Astrocyte (in vitro differentiated cells and primary cell): ENCODE measurements at regions not wholly inside any gene's neighbourhood (a gene's known extent, or its start where the extent isn't known, plus 50 kb on each side); places are given as distances from the start of the nearest gene placed in this dataset.

Experiments
- DNase-seq: peaks from one replicate; pipeline ENCODE4 v3.0.0-alpha.2; 2010; ENCODE audit warnings: low read depth
- FAIRE-seq: peaks from 2 replicates; lab custom pipeline; 2011; peaks lifted over from hg19 to GRCh38; lab: Jason Lieb, UNC
- H2AFZ ChIP-seq: 2 replicates; pipeline ENCODE4 v1.6.0; 2012; ENCODE audit warnings: low read depth, low read length, inconsistent platforms
- H3K27ac ChIP-seq: 2 replicates; pipeline ENCODE4 v1.5.1; 2011; ENCODE audit warnings: low read depth, low read length, inconsistent platforms
- H3K27me3 ChIP-seq: 2 replicates; pipeline ENCODE4 v1.6.0; 2011; ENCODE audit warnings: low read length, inconsistent platforms; ENCODE audit not compliant: insufficient read depth
- H3K36me3 ChIP-seq: 2 replicates; pipeline ENCODE4 v1.5.1; 2011; ENCODE audit warnings: low read length, inconsistent platforms; ENCODE audit not compliant: insufficient read depth
- H3K4me1 ChIP-seq: 2 replicates; pipeline ENCODE4 v1.5.1; 2011; ENCODE audit warnings: low read length, inconsistent platforms; ENCODE audit not compliant: insufficient read depth
- H3K4me2 ChIP-seq: 2 replicates; pipeline ENCODE4 v1.6.0; 2012; ENCODE audit warnings: low read length, inconsistent platforms
- H3K4me3 ChIP-seq: 2 replicates; pipeline ENCODE4 v1.5.1; 2011; ENCODE audit warnings: low read depth, mild to moderate bottlenecking, low read length, inconsistent platforms; ENCODE audit not compliant: insufficient read depth
- H3K79me2 ChIP-seq: 2 replicates; pipeline ENCODE4 v1.6.0; 2012; ENCODE audit warnings: mild to moderate bottlenecking, low read length, inconsistent platforms; ENCODE audit not compliant: insufficient read depth
- H3K9ac ChIP-seq: 2 replicates; pipeline ENCODE4 v1.6.0; 2012; ENCODE audit warnings: mild to moderate bottlenecking, low read length, inconsistent platforms
- H3K9me3 ChIP-seq: 2 replicates; pipeline ENCODE4 v1.5.1; 2012; ENCODE audit warnings: low read depth, mild to moderate bottlenecking, low read length, inconsistent platforms; ENCODE audit not compliant: insufficient read depth
- H4K20me1 ChIP-seq: 2 replicates; pipeline ENCODE4 v1.6.0; 2012; ENCODE audit warnings: low read length, inconsistent platforms; ENCODE audit not compliant: insufficient read depth
- H3K27ac Mint-ChIP-seq: one replicate; pipeline ENCODE4 v1.8.0; 2021; ENCODE audit warnings: mild to moderate bottlenecking, mixed read lengths; ENCODE audit not compliant: unreplicated experiment
- H3K27me3 Mint-ChIP-seq: one replicate; pipeline ENCODE4 v1.8.0; 2021; ENCODE audit warnings: low read depth, mixed read lengths; ENCODE audit not compliant: unreplicated experiment
- H3K36me3 Mint-ChIP-seq: one replicate; pipeline ENCODE4 v1.8.0; 2021; ENCODE audit warnings: low read depth, mixed read lengths; ENCODE audit not compliant: unreplicated experiment
- H3K4me1 Mint-ChIP-seq: one replicate; pipeline ENCODE4 v1.8.0; 2021; ENCODE audit warnings: low read depth, mixed read lengths; ENCODE audit not compliant: unreplicated experiment
- H3K4me3 Mint-ChIP-seq: one replicate; pipeline ENCODE4 v1.8.0; 2021; ENCODE audit warnings: mild to moderate bottlenecking, moderate library complexity, mixed read lengths; ENCODE audit not compliant: unreplicated experiment
- H3K9me3 Mint-ChIP-seq: one replicate; pipeline ENCODE4 v1.8.0; 2021; ENCODE audit warnings: mild to moderate bottlenecking, mixed read lengths; ENCODE audit not compliant: unreplicated experiment
- EZH2 ChIP-seq: IDR thresholded peaks from 2 replicates; pipeline ENCODE4 v1.6.1; 2012; ENCODE audit warnings: mild to moderate bottlenecking, low read length, inconsistent platforms; ENCODE audit not compliant: insufficient read depth
- TF ChIP-seq, protein P1 (sequence below): IDR thresholded peaks from 2 replicates; pipeline ENCODE4 v1.5.1; 2011; ENCODE audit warnings: low read depth, mild to moderate bottlenecking, inconsistent platforms, low read length, moderate library complexity; ENCODE audit not compliant: insufficient read depth

DNA sequence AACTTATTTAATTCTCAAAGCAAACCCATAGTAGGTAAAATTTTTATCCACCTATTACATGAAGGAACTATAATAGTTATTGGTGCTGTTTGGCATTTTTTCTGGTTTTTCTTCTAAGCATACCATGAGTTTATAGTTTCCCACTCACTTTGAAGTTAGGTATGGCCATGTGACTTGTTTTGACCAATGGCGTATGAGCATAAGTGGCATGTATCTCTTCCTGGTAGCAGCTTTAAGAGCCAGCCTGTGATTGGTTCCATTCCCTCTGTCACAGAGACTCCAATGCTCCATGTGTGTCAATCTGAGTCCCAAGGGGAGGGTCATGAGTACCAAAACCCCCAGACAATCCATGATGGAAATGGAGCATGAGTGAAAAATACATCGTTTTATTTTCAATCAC, 282.9 kb upstream of the N4BP1 start:
- peaks cover 26% of the 10 kb centered on the region for H3K27me3 Mint-ChIP-seq
- no peak overlapping the region for H3K4me3 Mint-ChIP-seq
- FAIRE-seq (no peak), DNase-seq (no peak)
- no peak overlapping the region for H2AFZ ChIP-seq
- TF ChIP-seq EZH2, result no peak
- TF ChIP-seq, protein P1, sequence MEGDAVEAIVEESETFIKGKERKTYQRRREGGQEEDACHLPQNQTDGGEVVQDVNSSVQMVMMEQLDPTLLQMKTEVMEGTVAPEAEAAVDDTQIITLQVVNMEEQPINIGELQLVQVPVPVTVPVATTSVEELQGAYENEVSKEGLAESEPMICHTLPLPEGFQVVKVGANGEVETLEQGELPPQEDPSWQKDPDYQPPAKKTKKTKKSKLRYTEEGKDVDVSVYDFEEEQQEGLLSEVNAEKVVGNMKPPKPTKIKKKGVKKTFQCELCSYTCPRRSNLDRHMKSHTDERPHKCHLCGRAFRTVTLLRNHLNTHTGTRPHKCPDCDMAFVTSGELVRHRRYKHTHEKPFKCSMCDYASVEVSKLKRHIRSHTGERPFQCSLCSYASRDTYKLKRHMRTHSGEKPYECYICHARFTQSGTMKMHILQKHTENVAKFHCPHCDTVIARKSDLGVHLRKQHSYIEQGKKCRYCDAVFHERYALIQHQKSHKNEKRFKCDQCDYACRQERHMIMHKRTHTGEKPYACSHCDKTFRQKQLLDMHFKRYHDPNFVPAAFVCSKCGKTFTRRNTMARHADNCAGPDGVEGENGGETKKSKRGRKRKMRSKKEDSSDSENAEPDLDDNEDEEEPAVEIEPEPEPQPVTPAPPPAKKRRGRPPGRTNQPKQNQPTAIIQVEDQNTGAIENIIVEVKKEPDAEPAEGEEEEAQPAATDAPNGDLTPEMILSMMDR, result no peak
- H3K27me3 ChIP-seq, result no peaks in the 10 kb centered on the region
- H4K20me1 ChIP-seq, result no peaks in the 10 kb centered on the region
- H3K27ac ChIP-seq, result no peak overlapping the region
- H3K36me3 Mint-ChIP-seq, result no peaks in the 10 kb centered on the region
- no peaks in the 10 kb centered on the region for H3K36me3 ChIP-seq
- H3K9me3 Mint-ChIP-seq, result peaks cover 1% of the 10 kb centered on the region
- no peak overlapping the region for H3K9ac ChIP-seq
- no peaks in the 10 kb centered on the region for H3K79me2 ChIP-seq
- no peaks in the 10 kb centered on the region for H3K4me1 ChIP-seq
- H3K9me3 ChIP-seq, result no peaks in the 10 kb centered on the region
- no peaks in the 10 kb centered on the region for H3K4me1 Mint-ChIP-seq
- H3K27ac Mint-ChIP-seq, result no peak overlapping the region
- no peak overlapping the region for H3K4me3 ChIP-seq
- no peak overlapping the region for H3K4me2 ChIP-seq

DNA sequence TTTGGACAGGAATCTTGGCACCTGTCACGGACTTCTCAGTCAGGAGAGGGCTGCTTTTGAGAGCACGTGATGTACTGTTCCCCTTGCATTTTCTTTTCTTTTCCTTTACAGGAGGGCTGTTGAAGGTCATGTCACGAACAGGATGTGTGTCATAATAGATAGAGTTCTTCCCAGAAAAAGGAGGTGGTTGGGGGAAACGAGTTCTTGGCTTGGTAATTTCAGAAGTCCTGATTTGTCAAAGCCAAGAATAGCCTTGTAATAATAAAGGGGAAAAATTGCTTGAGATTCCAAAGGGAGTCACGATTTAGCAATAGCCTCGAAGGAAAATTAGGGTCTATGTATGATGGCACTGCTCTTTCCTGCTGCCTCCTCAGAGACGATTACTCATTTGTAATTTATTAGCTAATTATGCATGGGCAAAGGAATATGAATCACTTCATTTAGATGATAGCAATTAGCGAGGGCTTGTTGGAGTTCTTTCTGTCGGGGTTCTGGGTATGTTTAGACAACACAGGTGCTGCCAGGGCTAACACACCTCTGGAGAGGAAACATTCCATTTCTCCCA, 277.7 kb upstream of the N4BP1 start:
- Mint-ChIP-seq H3K4me3 (no peak overlapping the region), H3K36me3 (no peaks in the 10 kb centered on the region), H3K27me3 (peaks cover 24% of the 10 kb centered on the region), H3K9me3 (peaks cover 4% of the 10 kb centered on the region), H3K4me1 (no peaks in the 10 kb centered on the region), H3K27ac (no peak overlapping the region)
- no peaks in the 10 kb centered on the region for H4K20me1 ChIP-seq
- no peaks in the 10 kb centered on the region for H3K4me1 ChIP-seq
- no peaks in the 10 kb centered on the region for H3K36me3 ChIP-seq
- no peak overlapping the region for H2AFZ ChIP-seq
- TF ChIP-seq, protein P1, result no peak
- TF ChIP-seq EZH2, result no peak
- no peak overlapping the region for H3K4me2 ChIP-seq
- no peaks in the 10 kb centered on the region for H3K27me3 ChIP-seq
- DNase-seq (no peak), FAIRE-seq (no peak)
- H3K9ac ChIP-seq, result no peak overlapping the region
- H3K79me2 ChIP-seq, result no peaks in the 10 kb centered on the region
- H3K4me3 ChIP-seq, result no peak overlapping the region
- no peak overlapping the region for H3K27ac ChIP-seq
- H3K9me3 ChIP-seq, result peaks cover 2% of the 10 kb centered on the region

DNA sequence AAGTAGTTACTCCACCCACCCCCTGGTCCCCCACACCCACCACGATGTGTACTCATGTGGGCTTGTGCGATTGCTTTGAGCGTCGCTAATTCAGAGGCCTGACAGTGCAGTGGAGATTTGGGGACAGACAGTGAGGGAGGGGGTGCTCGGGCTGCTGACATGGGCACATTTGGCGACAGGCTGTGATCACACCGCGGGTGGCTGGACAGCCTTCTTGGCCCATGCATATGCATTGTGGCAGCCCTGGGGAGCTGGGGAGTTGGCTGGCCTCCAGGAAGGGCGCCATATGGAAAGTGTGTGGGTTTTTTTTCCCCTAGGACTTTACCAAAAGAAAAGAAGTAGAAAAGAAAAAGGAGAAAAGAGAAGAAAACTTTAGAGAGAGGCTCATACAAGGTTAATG, 275.5 kb upstream of the N4BP1 start:
- H3K36me3 ChIP-seq, result no peaks in the 10 kb centered on the region
- Mint-ChIP-seq H3K27ac (no peak overlapping the region), H3K4me3 (no peak overlapping the region), H3K4me1 (no peaks in the 10 kb centered on the region), H3K27me3 (peaks cover 29% of the 10 kb centered on the region), H3K9me3 (peaks cover 5% of the 10 kb centered on the region), H3K36me3 (no peaks in the 10 kb centered on the region)
- TF ChIP-seq, protein P1, result no peak
- no peak for TF ChIP-seq EZH2
- H3K27me3 ChIP-seq, result no peaks in the 10 kb centered on the region
- H2AFZ ChIP-seq, result no peak overlapping the region
- H3K4me3 ChIP-seq, result no peak overlapping the region
- DNase-seq, result no peak
- peaks cover 2% of the 10 kb centered on the region for H3K9me3 ChIP-seq
- no peaks in the 10 kb centered on the region for H4K20me1 ChIP-seq
- no peaks in the 10 kb centered on the region for H3K79me2 ChIP-seq
- no peak for FAIRE-seq
- H3K4me1 ChIP-seq, result no peaks in the 10 kb centered on the region
- no peak overlapping the region for H3K4me2 ChIP-seq
- no peak overlapping the region for H3K9ac ChIP-seq
- H3K27ac ChIP-seq, result no peak overlapping the region
